Nucleus accumbens (tissue), 56 donors: ENCODE measurements at regions not wholly inside any gene's neighbourhood (a gene's known extent, or its start where the extent isn't known, plus 50 kb on each side); places are given as distances from the start of the nearest gene placed in this dataset.
A peak's percentile ranks its signal among the peaks of the same experiment; 100 is the strongest.
"Not testable (repeated sequence)": the region's sequence is repeated elsewhere in the genome, so short reads cannot be mapped to it uniquely, and the experiment has no call there.

Experiments used
- DNase-seq, 56 donors: peaks; one replicate each; lab custom pipeline; 2025; lab: John Stamatoyannopoulos, UW

DNA sequence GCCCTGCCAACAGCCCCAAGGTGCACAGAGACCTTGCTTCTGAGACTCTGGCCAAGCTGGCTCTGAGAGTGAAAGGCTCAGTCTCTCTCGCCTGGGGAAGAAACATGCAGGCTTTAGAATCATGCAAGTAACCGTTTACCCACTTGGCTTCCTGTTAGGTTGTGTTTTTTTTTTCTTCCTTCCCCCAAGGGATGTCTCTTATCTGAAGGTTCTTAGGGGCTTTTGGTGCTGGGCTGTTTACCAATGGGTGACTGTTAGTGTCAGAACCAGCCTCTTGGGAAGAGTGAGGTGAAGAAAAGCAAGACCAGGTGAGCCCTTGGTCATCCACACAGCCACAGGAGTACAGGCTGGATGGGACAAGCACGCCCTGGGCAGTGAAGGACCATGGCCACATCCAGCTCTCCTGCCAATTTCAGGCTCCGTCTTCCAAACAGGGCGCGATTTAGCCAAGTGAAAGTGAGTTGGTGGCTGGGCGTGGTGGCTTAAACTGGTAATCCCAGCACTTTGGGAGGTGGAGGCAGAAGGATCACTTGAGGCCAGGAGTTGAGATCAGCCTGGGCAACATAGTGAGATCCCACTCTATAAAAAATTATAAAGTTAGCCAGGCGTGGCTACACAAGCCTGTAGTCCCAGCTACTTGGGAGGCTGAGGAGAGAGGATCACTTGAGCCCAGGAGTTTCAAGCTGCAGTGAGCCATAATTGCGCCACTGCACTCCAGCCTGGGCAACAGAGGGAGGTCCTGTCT is 76.3 kb upstream of the CUX1 start:
- no peak for DNase-seq

GRCh38 chr7:101743241-101743994 is 74.0 kb upstream of the CUX1 start:
- peak in 23 of 56 donors; percentile 2 to 69 (median 16) for DNase-seq

DNA sequence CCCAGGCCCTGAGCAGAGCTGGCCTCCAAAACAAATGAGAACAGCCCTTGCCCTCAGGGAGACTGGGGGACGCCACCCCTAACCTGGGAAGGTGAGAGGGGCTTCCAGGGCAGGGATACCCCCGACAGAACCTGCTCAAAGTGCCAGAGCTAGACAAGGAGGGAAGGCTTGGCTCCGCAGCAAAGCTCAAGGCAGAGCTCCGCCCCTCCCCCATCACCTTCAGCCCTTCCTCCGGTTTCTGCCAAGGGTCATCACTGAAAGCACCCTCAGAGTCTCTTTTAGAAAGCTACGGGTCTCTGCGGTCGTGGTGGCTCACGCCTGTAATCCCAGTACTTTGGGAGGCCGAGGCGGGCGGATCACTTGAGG is 73.4 kb upstream of the CUX1 start:
- DNase-seq = no peak

DNA sequence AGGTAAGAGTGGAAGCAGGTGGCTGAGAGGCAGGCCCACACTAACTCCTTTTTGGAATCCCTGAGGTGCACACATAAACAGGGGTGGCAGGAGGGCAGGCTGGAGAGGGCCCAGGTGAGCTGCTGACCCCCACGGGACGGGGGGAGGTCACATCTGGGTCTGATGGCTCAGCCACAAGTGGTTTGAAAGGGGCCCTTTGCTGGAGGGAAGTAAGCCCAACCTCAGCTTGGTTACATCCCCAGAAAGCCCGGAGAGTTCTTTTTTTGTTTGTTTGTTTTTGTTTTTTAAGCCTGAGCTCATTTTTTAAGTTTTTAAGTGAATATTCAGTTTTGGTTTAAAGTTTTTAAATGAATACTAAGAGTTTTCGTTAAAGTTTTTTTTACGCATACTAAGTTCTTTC is 72.8 kb upstream of the CUX1 start:
- no peak for DNase-seq

- DNase-seq = no peak
Observed at GRCh38 chr7:101746314-101746713, 71.1 kb upstream of the CUX1 start.

DNA sequence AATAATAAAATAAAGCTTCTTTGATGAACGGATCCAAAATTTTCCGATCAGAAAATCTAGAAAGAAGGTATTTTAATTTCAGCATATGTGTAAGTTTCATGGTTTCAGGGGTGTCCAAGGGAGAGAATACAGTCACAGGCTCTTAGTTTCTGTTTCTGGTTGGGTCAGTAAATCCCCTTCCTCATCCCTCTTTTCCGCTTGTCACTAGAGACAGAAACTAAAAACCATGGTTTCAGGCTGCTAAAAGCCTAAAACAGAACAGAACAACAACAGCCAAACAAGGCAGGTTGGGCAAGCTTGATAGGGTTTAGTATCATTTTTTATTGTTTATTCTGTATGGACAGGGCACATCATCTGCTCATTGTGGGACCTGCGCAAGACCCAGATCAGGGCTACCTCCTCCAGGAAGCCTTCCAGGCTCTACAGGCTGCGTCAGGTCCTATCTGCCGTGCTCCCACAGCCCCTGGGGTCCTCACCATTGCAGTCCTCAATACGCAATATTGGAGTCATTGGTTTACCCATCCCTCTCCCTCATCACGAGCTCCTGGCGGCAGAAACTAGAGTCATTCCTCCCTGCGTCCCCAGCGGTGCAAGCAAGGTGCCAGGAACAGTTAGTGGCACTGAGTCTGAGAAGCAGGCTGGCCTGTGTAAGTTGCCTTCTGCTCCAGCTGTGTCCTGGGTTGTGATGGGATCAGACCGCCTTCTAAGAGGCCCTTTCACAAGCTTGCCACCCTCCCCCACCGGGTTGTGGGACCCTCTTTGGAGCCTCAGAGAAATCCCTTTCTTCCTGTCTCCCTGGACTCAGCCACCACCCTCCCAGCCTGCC is 70.2 kb upstream of the CUX1 start:
- DNase-seq = no peak

GRCh38 chr7:101747879-101748345 is 69.5 kb upstream of the CUX1 start:
- DNase-seq = no peak

- DNase-seq = no peak
Observed at GRCh38 chr7:101749891-101750290, 67.5 kb upstream of the CUX1 start.

DNA sequence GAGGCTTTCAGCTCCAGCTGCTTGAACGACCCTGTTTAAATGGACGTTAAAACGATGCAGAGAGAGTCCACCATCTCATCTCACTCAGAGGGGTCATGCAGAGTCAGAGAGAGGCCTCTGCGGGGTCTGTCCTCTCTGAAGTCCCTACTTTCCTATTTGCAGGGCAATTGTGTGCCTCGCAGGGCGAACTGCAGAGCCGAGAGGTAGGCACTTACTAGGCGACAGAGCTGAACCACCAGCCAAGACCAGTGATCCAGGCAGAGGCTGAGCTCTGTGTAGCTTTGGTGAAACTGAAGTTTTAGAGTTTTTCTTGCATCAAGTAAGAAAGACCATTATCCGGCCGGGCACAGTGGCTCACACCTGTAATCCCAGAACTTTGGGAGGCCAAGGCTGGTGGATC is 64.1 kb upstream of the CUX1 start:
- DNase-seq = no peak

DNA sequence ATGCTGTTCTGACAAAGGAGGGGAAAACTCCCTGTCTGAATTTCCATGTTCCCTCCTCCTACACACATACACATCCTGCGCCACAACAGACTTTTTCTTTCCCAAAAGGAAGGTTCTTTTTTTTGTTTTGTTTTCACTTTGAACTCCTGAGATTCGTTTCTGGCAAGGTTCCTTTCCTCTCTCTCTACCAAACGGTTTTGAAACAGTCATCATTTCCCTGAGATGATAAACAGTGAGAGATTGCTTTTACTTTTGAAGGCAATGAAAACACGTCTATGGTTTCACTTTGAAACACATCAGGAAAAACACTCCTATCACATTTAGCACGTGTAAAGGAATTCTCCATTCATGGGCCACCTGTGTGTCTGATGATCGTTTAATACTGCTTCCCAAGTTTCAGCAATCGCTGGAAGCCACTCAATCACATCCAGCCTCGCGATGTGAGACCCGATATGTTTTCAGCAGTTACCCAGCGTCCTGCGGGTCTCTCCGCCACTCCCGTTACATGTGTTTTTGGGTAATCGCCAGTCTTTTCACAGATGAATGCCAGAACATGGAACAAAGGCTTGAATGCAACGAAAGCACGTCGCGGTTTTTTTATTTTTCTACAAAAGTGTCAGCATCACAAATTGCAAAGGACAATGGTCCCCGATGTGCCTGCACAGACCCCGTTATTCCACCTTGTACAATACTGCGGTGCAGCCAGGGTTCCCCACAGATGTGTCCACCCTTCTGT is 62.8 kb upstream of the CUX1 start:
- DNase-seq = no peak

DNA sequence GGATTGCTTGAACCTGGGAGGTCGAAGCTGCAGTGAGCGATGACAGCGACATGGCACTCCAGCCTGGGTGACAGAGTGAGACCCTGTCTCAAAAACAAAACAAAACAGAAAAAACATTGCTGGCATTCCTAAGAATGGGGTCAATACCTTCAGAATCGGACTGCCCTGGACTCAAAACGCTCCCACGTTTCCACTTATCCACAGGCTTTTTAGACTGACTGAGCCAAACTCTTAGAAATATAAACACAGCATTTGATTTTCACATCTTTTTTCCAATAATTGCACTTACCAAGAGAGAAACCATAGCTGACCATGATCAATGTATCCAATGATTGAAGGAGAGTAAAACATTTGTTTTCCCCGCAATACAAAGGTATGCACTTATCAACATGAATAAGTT is 59.5 kb upstream of the CUX1 start:
- no peak for DNase-seq

DNA sequence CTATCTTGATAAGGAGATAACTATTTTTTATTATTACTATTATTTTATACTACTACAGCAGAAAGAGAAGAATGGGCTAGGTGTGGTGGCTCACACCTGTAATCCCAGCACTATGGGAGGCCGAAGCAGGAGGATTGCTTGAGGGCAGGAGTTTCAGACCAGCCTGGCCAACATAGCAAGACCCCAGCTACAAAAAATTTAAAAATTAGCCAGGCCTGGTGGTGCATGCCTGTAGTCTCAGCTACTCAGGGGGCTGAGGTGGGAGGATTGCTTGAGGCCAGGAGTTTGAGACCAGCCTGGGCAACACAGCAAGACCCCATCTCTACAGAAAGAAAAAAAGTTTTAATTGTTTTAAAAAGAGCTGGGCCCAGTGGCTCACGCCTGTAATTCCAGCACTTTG is 58.9 kb upstream of the CUX1 start:
- DNase-seq = not testable (repeated sequence)

GRCh38 chr7:101764221-101764620 is 53.2 kb upstream of the CUX1 start:
- DNase-seq = no peak

DNA sequence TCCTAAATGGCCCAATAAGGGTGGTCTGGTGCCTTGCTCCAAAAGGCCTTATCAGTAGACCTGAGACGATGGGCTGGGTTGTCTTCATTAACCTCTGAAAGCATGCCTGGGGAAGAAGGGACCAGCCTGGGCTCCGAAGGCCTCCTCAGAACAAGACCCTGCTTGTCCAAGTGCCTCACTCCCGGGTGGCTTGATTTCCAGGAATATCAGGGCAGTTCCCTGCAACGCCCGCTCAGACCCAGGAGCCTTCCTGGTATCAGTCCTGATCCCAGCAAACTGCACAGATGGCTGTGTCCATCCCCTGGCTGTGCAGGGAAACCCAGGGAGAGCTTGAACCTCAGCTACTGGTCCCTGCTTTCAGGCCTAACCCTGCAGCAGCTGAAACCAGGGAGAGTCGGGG is 49.9 kb upstream of the CUX1 start:
- no peak for DNase-seq
